22Rv1 (cell line): ENCODE measurements at regions not wholly inside any gene's neighbourhood (a gene's known extent, or its start where the extent isn't known, plus 50 kb on each side); places are given as distances from the start of the nearest gene placed in this dataset.

Experiments
- ZFX ChIP-seq: fragments of 450-650 bp; IDR thresholded peaks from 2 replicates; pipeline ENCODE4 v1.6.1; 2017; ENCODE audit warnings: antibody characterized with exemption, borderline replicate concordance
- TF ChIP-seq, protein P1 (sequence below): fragments of 450-650 bp; IDR thresholded peaks from 2 replicates; pipeline ENCODE4 v1.5.1; 2017; ENCODE audit warnings: mild to moderate bottlenecking

DNA sequence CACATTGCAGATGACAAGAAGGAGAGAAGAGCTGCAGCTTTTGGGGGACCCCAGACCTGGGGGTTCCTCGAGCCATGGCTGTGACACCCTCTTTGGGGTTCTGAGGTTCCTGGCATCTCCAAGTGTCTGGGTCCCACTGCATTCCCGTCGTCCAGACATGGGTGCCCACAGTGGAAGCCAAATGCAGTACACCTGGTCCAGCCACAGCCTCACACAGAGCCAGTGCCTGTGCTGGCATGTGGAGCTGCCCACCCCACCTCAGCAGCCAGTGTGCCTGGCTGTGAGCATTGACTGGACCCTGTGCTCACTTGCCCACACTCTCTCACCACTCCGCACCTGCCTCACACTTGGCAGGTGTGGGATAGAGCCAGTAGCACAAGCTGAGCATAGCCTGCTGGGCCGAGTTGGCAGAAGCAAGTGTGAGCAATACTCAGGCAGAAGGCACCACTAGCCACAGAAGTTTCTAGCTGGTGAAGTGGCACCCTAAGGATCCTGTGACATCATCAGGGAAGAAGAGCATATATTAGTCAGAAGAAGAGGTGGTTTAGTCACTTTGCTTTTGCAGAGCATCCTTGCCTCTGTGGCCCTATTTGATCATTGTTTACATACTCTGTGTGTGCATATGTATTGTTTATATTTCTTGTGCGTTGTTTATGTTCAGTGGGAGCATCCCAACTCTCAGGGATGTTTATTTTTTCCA lies 65.0 kb upstream of the MAGEB2 start:
- TF ChIP-seq, protein P1, sequence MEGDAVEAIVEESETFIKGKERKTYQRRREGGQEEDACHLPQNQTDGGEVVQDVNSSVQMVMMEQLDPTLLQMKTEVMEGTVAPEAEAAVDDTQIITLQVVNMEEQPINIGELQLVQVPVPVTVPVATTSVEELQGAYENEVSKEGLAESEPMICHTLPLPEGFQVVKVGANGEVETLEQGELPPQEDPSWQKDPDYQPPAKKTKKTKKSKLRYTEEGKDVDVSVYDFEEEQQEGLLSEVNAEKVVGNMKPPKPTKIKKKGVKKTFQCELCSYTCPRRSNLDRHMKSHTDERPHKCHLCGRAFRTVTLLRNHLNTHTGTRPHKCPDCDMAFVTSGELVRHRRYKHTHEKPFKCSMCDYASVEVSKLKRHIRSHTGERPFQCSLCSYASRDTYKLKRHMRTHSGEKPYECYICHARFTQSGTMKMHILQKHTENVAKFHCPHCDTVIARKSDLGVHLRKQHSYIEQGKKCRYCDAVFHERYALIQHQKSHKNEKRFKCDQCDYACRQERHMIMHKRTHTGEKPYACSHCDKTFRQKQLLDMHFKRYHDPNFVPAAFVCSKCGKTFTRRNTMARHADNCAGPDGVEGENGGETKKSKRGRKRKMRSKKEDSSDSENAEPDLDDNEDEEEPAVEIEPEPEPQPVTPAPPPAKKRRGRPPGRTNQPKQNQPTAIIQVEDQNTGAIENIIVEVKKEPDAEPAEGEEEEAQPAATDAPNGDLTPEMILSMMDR = no peak
- no peak for TF ChIP-seq ZFX
